ENCODE measurements at regions not wholly inside any gene's neighbourhood (a gene's known extent, or its start where the extent isn't known, plus 50 kb on each side); places are given as distances from the start of the nearest gene placed in this dataset.

- TF ChIP-seq, protein P1, sequence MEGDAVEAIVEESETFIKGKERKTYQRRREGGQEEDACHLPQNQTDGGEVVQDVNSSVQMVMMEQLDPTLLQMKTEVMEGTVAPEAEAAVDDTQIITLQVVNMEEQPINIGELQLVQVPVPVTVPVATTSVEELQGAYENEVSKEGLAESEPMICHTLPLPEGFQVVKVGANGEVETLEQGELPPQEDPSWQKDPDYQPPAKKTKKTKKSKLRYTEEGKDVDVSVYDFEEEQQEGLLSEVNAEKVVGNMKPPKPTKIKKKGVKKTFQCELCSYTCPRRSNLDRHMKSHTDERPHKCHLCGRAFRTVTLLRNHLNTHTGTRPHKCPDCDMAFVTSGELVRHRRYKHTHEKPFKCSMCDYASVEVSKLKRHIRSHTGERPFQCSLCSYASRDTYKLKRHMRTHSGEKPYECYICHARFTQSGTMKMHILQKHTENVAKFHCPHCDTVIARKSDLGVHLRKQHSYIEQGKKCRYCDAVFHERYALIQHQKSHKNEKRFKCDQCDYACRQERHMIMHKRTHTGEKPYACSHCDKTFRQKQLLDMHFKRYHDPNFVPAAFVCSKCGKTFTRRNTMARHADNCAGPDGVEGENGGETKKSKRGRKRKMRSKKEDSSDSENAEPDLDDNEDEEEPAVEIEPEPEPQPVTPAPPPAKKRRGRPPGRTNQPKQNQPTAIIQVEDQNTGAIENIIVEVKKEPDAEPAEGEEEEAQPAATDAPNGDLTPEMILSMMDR (IDR thresholded peaks at IDR 0.05), result no peak
- TF ChIP-seq E2F6 (IDR thresholded peaks at IDR 0.05; ENCODE audit: borderline replicate concordance, low read depth) (no peak), CHD2 (IDR thresholded peaks at IDR 0.05; ENCODE audit: low read length, partially characterized antibody) (no peak), EP300 (IDR thresholded peaks at IDR 0.05) (no peak), GATA3 (IDR thresholded peaks at IDR 0.05; ENCODE audit: borderline replicate concordance) (no peak), POLR2A (IDR thresholded peaks at IDR 0.05; ENCODE audit: low read length) (no peak)
Measured at GRCh38 chr10:111474786-111475185, 398.0 kb downstream of the ADRA2A start.
